Keratinocyte (primary cell): ENCODE measurements at regions not wholly inside any gene's neighbourhood (a gene's known extent, or its start where the extent isn't known, plus 50 kb on each side); places are given as distances from the start of the nearest gene placed in this dataset.

Experiments used
- EZH2 ChIP-seq: IDR thresholded peaks from one replicate; pipeline ENCODE4 v1.6.1; 2012; ENCODE audit warnings: inconsistent platforms, mild to moderate bottlenecking, low read length, moderate library complexity
- TF ChIP-seq, protein P1 (sequence below), 3 experiments: IDR thresholded peaks in 1 of 3; conservative IDR thresholded peaks in 1 of 3; optimal IDR thresholded peaks in 1 of 3; 2 replicates in 2 of 3; 3 replicates in 1 of 3; pipeline versions ENCODE3 to v1.5.1; 2011; ENCODE audit warnings: low read length in 3 of 3, mild to moderate bottlenecking in 3 of 3, moderate library complexity in 2 of 3, control low read depth in 1 of 3, inconsistent platforms in 1 of 3; ENCODE audit not compliant: insufficient read depth in 2 of 3; ENCODE audit errors: extremely low read depth in 1 of 3

DNA sequence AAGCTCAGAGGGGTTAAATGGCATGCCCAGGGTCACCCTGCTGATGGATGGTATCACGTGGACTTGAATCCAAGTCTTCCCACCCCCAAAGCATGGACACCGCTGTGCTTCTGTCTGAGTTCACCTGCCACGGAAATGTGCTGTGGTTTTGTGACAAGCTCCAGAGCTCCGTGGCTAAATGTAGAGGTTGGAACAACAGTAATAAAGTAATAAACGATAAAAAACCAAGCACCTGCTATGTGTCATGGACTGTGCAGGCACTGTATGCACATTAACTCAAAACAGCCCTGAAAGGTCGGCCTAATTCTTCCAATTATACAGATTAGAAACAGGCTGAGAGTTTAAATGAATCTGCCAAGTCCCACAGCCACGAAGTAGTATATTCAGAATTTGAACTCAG lies 182.1 kb upstream of the NAV2 start:
- TF ChIP-seq, protein P1, sequence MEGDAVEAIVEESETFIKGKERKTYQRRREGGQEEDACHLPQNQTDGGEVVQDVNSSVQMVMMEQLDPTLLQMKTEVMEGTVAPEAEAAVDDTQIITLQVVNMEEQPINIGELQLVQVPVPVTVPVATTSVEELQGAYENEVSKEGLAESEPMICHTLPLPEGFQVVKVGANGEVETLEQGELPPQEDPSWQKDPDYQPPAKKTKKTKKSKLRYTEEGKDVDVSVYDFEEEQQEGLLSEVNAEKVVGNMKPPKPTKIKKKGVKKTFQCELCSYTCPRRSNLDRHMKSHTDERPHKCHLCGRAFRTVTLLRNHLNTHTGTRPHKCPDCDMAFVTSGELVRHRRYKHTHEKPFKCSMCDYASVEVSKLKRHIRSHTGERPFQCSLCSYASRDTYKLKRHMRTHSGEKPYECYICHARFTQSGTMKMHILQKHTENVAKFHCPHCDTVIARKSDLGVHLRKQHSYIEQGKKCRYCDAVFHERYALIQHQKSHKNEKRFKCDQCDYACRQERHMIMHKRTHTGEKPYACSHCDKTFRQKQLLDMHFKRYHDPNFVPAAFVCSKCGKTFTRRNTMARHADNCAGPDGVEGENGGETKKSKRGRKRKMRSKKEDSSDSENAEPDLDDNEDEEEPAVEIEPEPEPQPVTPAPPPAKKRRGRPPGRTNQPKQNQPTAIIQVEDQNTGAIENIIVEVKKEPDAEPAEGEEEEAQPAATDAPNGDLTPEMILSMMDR (optimal IDR thresholded peaks at IDR 0.05 in 1 of 3, IDR thresholded peaks at IDR 0.05 in 1 of 3, conservative IDR thresholded peaks at IDR 0.05 in 1 of 3; ENCODE audit: extremely low read depth in 1 of 3, insufficient read depth in 2 of 3, low read length in 3 of 3): no peak
- no peak for TF ChIP-seq EZH2
